PC-9 (cell line): ENCODE measurements at regions not wholly inside any gene's neighbourhood (a gene's known extent, or its start where the extent isn't known, plus 50 kb on each side); places are given as distances from the start of the nearest gene placed in this dataset.

Experiments used
- CTCF ChIP-seq: fragments of 200-600 bp; sonication (generic); conservative IDR thresholded peaks from 2 replicates; pipeline ENCODE4 v1.6.1; 2017; ENCODE audit warnings: mixed run types, antibody characterized with exemption, mild to moderate bottlenecking, moderate library complexity
- EZH2 ChIP-seq: fragments of 200-600 bp; sonication (generic); IDR thresholded peaks from 2 replicates; pipeline ENCODE4 v1.8.0; 2017; ENCODE audit warnings: antibody characterized with exemption, low read depth

DNA sequence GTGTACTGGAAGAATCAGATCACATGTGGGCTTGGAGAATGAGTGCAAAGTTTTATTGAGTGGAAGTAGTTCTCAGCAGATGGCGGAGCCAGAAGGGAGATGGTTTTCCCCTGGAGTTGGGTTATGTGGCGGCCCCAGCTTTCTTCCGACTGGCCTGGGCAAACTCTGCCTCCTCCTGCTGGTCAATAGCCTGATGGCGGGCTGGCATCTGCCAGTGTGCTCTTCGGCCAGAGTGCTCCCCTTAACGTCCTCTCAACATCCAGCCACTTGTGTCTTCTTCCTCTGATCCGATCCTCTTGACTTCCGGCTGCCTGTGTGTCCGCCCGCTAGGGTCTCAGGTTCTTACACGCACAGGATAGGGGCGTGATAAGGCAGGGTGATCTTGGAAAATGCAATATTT is 741.3 kb downstream of the RNF144A start:
- TF ChIP-seq CTCF (no peak), EZH2 (no peak)
